Keratinocyte (primary cell): ENCODE measurements at regions not wholly inside any gene's neighbourhood (a gene's known extent, or its start where the extent isn't known, plus 50 kb on each side); places are given as distances from the start of the nearest gene placed in this dataset.

ENCODE experiments used
- DNase-seq: peaks from one replicate; pipeline ENCODE4 v3.0.0-alpha.2; 2011; ENCODE audit warnings: low read depth, missing footprints, low spot score
- FAIRE-seq: peaks from 2 replicates; lab custom pipeline; 2011; peaks lifted over from hg19 to GRCh38; lab: Jason Lieb, UNC
- H2AFZ ChIP-seq: 2 replicates; pipeline ENCODE4 v1.6.0; 2012; ENCODE audit warnings: low read length, control low read depth, inconsistent platforms; ENCODE audit not compliant: control insufficient read depth
- H3K27ac ChIP-seq: 2 replicates; pipeline ENCODE4 v1.5.1; 2011; ENCODE audit warnings: low read length; ENCODE audit not compliant: control insufficient read depth, insufficient read depth
- H3K27me3 ChIP-seq: 3 replicates; pipeline ENCODE4 v1.6.0; 2011; ENCODE audit warnings: low read length; ENCODE audit not compliant: control insufficient read depth, insufficient read depth; ENCODE audit errors: extremely low read depth
- H3K36me3 ChIP-seq, 2 experiments: 2 replicates in 1 of 2; 3 replicates in 1 of 2; pipeline ENCODE4 v1.5.1; 2011; ENCODE audit warnings: low read length in 2 of 2, mild to moderate bottlenecking in 1 of 2; ENCODE audit not compliant: control insufficient read depth in 2 of 2, insufficient read depth in 2 of 2; ENCODE audit errors: extremely low read depth in 1 of 2
- H3K4me1 ChIP-seq: 3 replicates; pipeline ENCODE4 v1.5.1; 2011; ENCODE audit warnings: low read length; ENCODE audit not compliant: control insufficient read depth, insufficient read depth; ENCODE audit errors: extremely low read depth
- H3K4me2 ChIP-seq: 3 replicates; pipeline ENCODE4 v1.6.0; 2011; ENCODE audit warnings: low read depth, low read length; ENCODE audit not compliant: control insufficient read depth, insufficient read depth; ENCODE audit errors: extremely low read depth
- H3K4me3 ChIP-seq, 3 experiments: fragments of 200-600 bp in 1 of 3; sonication (generic) in 1 of 3; 2 replicates in 2 of 3; 3 replicates in 1 of 3; pipeline ENCODE4 v1.5.1; 2011 to 2016; ENCODE audit warnings: low read length in 3 of 3, mild to moderate bottlenecking in 3 of 3, control low read depth in 2 of 3, inconsistent platforms in 1 of 3, low read depth in 1 of 3, mixed read lengths in 1 of 3, mixed run types in 1 of 3, moderate library complexity in 1 of 3; ENCODE audit not compliant: control insufficient read depth in 2 of 3, insufficient read depth in 2 of 3; ENCODE audit errors: extremely low read depth in 1 of 3
- H3K79me2 ChIP-seq: 2 replicates; pipeline ENCODE4 v1.6.0; 2012; ENCODE audit warnings: low read length; ENCODE audit not compliant: control insufficient read depth, insufficient read depth
- H3K9ac ChIP-seq: 3 replicates; pipeline ENCODE4 v1.6.0; 2011; ENCODE audit warnings: low read length; ENCODE audit not compliant: control insufficient read depth, insufficient read depth; ENCODE audit errors: extremely low read depth
- H3K9me1 ChIP-seq: 3 replicates; pipeline ENCODE4 v1.6.0; 2011; ENCODE audit warnings: low read length; ENCODE audit not compliant: control insufficient read depth, insufficient read depth; ENCODE audit errors: extremely low read depth
- H3K9me3 ChIP-seq: 2 replicates; pipeline ENCODE4 v1.5.1; 2012; ENCODE audit warnings: low read depth, low read length; ENCODE audit not compliant: control insufficient read depth
- H4K20me1 ChIP-seq: 3 replicates; pipeline ENCODE4 v1.6.0; 2011; ENCODE audit warnings: low read length; ENCODE audit not compliant: control insufficient read depth, insufficient read depth; ENCODE audit errors: extremely low read depth
- CTCF ChIP-seq, 3 experiments: IDR thresholded peaks in 1 of 3; conservative IDR thresholded peaks in 1 of 3; optimal IDR thresholded peaks in 1 of 3; 2 replicates in 2 of 3; 3 replicates in 1 of 3; pipeline versions ENCODE3 to v1.5.1; 2011; ENCODE audit warnings: low read length in 3 of 3, mild to moderate bottlenecking in 3 of 3, moderate library complexity in 2 of 3, control low read depth in 1 of 3, inconsistent platforms in 1 of 3; ENCODE audit not compliant: insufficient read depth in 2 of 3; ENCODE audit errors: extremely low read depth in 1 of 3
- EZH2 ChIP-seq: IDR thresholded peaks from one replicate; pipeline ENCODE4 v1.6.1; 2012; ENCODE audit warnings: inconsistent platforms, mild to moderate bottlenecking, low read length, moderate library complexity
- dilution Hi-C: fragments of 300-500 bp; cut with MboI; formaldehyde crosslinking; loops from one replicate; pipeline ENCODE4 v1.7.0; 2020; ENCODE audit warnings: low sequenced_read_pairs; ENCODE audit not compliant: extremely low pct_ligation_motif_present

GRCh38 chr18:73645160-73645715, 502.4 kb downstream of the FBXO15 start:
- Histone ChIP-seq H3K27me3 (no peaks in the 10 kb centered on the region), H3K36me3 (no peaks in the 10 kb centered on the region), H3K9ac (peak overlapping the region; percentile 22), H3K79me2 (no peaks in the 10 kb centered on the region), H4K20me1 (no peaks in the 10 kb centered on the region), H3K4me1 (peaks cover 34% of the 10 kb centered on the region), H2AFZ (peak overlapping the region; percentile 82), H3K4me2 (peak overlapping the region; percentile 17), H3K9me3 (no peaks in the 10 kb centered on the region), H3K4me3 (no peak overlapping the region), H3K27ac (peak overlapping the region; percentile 84), H3K9me1 (no peaks in the 10 kb centered on the region)
- no peak for TF ChIP-seq EZH2
- TF ChIP-seq CTCF (optimal IDR thresholded peaks at IDR 0.05 in 1 of 3, IDR thresholded peaks at IDR 0.05 in 1 of 3, conservative IDR thresholded peaks at IDR 0.05 in 1 of 3; ENCODE audit: extremely low read depth in 1 of 3, insufficient read depth in 2 of 3, low read length in 3 of 3) = no peak
- DNase-seq (no peak), FAIRE-seq (peak; percentile 55)
- dilution Hi-C loops = no loop called here

GRCh38 chr18:73639788-73640187, 507.8 kb downstream of the FBXO15 start:
- H3K9me3 ChIP-seq = no peaks in the 10 kb centered on the region
- H3K36me3 ChIP-seq = no peaks in the 10 kb centered on the region
- H3K4me1 ChIP-seq = peaks cover 37% of the 10 kb centered on the region
- DNase-seq (no peak), FAIRE-seq (no peak)
- no peak overlapping the region for H3K27ac ChIP-seq
- H3K9ac ChIP-seq = no peak overlapping the region
- no peak overlapping the region for H3K4me3 ChIP-seq
- no peaks in the 10 kb centered on the region for H4K20me1 ChIP-seq
- no peaks in the 10 kb centered on the region for H3K79me2 ChIP-seq
- no peak overlapping the region for H2AFZ ChIP-seq
- no peaks in the 10 kb centered on the region for H3K27me3 ChIP-seq
- dilution Hi-C loops = no loop called here
- H3K4me2 ChIP-seq = no peak overlapping the region
- H3K9me1 ChIP-seq = no peaks in the 10 kb centered on the region
- TF ChIP-seq EZH2 (no peak), CTCF (optimal IDR thresholded peaks at IDR 0.05 in 1 of 3, IDR thresholded peaks at IDR 0.05 in 1 of 3, conservative IDR thresholded peaks at IDR 0.05 in 1 of 3; ENCODE audit: extremely low read depth in 1 of 3, insufficient read depth in 2 of 3, low read length in 3 of 3) (no peak)
